ENCODE measurements at regions not wholly inside any gene's neighbourhood (a gene's known extent, or its start where the extent isn't known, plus 50 kb on each side); places are given as distances from the start of the nearest gene placed in this dataset.

DNA sequence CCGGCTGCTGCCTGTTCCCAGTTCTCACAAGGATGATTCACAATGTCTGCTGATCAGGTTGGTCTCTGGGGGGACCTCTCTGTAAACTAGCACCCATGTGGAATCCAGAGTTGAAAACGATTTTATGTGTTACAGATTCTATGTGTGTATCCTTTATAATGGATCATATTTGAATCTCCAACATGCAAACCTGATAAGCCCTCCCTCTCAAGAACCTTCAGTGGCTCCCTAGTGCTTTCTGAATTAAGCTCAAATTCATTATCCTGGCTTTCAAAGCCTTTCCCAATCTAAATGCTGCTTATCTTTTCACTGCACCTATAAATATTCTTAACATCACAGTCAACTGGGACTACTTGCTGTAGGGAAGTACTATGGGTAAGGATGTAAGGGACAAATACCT is 166.8 kb upstream of the USP24 start:
- Histone ChIP-seq H3K27ac (ENCODE audit: low read depth, low read length, poor library complexity, severe bottlenecking) (no peak overlapping the region), H3K9ac (ENCODE audit: low read length) (no peak overlapping the region), H3K4me3 (ENCODE audit: low read depth, low read length, poor library complexity, severe bottlenecking) (no peak overlapping the region), H3K9me2 (ENCODE audit: low read depth, low read length) (no peaks in the 10 kb centered on the region), H3F3A (ENCODE audit: insufficient read depth, low read length) (no peaks in the 10 kb centered on the region), H3K9me3 (ENCODE audit: low read length) (no peaks in the 10 kb centered on the region), H3K4me1 (ENCODE audit: insufficient read depth, low read length, severe bottlenecking) (no peaks in the 10 kb centered on the region), H3K4me2 (ENCODE audit: low read length) (no peak overlapping the region), H3K79me2 (ENCODE audit: insufficient read depth, low read length) (no peaks in the 10 kb centered on the region), H3K36me3 (ENCODE audit: insufficient read depth, low read length) (no peaks in the 10 kb centered on the region), H2AFZ (ENCODE audit: low read length) (no peak overlapping the region), H3K27me3 (ENCODE audit: insufficient read depth, low read length) (no peaks in the 10 kb centered on the region), H4K20me1 (ENCODE audit: insufficient read depth, low read length) (no peaks in the 10 kb centered on the region)
- no peak for TF ChIP-seq EZH2 (IDR thresholded peaks at IDR 0.05; ENCODE audit: borderline replicate concordance, low read length)
- TF ChIP-seq, protein P1, sequence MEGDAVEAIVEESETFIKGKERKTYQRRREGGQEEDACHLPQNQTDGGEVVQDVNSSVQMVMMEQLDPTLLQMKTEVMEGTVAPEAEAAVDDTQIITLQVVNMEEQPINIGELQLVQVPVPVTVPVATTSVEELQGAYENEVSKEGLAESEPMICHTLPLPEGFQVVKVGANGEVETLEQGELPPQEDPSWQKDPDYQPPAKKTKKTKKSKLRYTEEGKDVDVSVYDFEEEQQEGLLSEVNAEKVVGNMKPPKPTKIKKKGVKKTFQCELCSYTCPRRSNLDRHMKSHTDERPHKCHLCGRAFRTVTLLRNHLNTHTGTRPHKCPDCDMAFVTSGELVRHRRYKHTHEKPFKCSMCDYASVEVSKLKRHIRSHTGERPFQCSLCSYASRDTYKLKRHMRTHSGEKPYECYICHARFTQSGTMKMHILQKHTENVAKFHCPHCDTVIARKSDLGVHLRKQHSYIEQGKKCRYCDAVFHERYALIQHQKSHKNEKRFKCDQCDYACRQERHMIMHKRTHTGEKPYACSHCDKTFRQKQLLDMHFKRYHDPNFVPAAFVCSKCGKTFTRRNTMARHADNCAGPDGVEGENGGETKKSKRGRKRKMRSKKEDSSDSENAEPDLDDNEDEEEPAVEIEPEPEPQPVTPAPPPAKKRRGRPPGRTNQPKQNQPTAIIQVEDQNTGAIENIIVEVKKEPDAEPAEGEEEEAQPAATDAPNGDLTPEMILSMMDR (IDR thresholded peaks at IDR 0.05; ENCODE audit: low read length) = no peak

DNA sequence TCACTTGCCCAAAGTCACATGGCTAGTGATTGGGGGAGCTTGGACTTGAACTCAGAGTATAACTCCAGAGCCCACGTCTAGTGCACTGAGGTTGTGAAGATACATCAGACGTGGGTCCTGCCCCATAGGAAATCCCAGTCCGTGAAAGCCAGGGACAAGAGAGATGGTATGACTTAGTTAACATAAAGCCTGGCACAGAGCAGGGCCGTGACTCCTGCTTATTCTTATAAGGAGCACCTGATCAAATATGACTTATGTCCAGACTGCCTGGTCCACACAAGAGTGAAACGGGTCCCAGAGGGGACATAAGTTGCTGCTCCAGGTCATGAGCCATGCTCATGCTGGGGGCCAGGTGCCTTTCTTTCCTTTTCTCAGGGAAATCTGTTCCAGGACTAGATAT is 166.3 kb upstream of the USP24 start:
- Histone ChIP-seq H3K27me3 (ENCODE audit: insufficient read depth, low read length) (no peaks in the 10 kb centered on the region), H2AFZ (ENCODE audit: low read length) (no peak overlapping the region), H3K36me3 (ENCODE audit: insufficient read depth, low read length) (no peaks in the 10 kb centered on the region)

DNA sequence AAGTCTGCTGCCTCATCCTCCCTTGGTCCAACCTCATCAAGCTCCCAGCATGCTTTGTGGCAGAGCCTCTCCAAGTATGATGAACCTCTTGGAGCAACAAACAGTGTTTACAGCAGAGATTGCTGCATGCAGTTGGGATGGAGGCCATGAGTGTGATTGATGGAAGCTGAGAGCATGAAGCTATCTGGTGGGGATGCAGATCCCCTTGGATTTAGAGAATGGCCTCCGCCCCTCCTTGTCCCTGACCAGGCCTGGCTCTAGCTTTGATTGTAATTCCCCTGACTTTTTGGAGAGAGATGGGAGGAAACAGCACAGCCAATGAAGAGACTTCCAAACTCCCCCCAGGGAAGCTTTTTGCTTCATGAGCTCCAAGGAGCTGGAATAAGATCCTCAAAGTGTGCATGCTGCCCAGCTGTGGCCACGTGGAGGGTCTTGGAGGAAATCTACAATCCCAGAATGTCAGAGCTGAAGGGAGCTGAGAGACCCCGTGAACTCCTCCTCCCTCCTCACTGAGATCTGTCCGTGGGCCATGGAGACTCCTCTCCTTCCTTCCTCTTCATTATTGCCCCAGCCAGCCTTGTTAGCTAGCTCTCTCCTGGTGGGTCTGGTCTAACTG is 165.3 kb upstream of the USP24 start:
- Histone ChIP-seq H3K4me2 (ENCODE audit: low read length) (no peak overlapping the region), H3K4me1 (ENCODE audit: insufficient read depth, low read length, severe bottlenecking) (no peaks in the 10 kb centered on the region), H3K36me3 (ENCODE audit: insufficient read depth, low read length) (no peaks in the 10 kb centered on the region), H3K9ac (ENCODE audit: low read length) (no peak overlapping the region), H3K79me2 (ENCODE audit: insufficient read depth, low read length) (no peaks in the 10 kb centered on the region), H3F3A (ENCODE audit: insufficient read depth, low read length) (no peaks in the 10 kb centered on the region), H2AFZ (ENCODE audit: low read length) (no peak overlapping the region), H3K9me2 (ENCODE audit: low read depth, low read length) (no peaks in the 10 kb centered on the region), H4K20me1 (ENCODE audit: insufficient read depth, low read length) (no peaks in the 10 kb centered on the region), H3K4me3 (ENCODE audit: low read depth, low read length, poor library complexity, severe bottlenecking) (no peak overlapping the region), H3K9me3 (ENCODE audit: low read length) (no peaks in the 10 kb centered on the region), H3K27ac (ENCODE audit: low read depth, low read length, poor library complexity, severe bottlenecking) (no peak overlapping the region), H3K27me3 (ENCODE audit: insufficient read depth, low read length) (no peaks in the 10 kb centered on the region)
- no peak for TF ChIP-seq EZH2 (IDR thresholded peaks at IDR 0.05; ENCODE audit: borderline replicate concordance, low read length)
- TF ChIP-seq, protein P1 (IDR thresholded peaks at IDR 0.05; ENCODE audit: low read length) = no peak

More for the DNA sequence above, 166.3 kb upstream of the USP24 start:
- no peaks in the 10 kb centered on the region for H4K20me1 ChIP-seq (ENCODE audit: insufficient read depth, low read length)
- no peaks in the 10 kb centered on the region for H3K9me3 ChIP-seq (ENCODE audit: low read length)
- no peak overlapping the region for H3K27ac ChIP-seq (ENCODE audit: low read depth, low read length, poor library complexity, severe bottlenecking)
- no peak overlapping the region for H3K4me2 ChIP-seq (ENCODE audit: low read length)
- no peaks in the 10 kb centered on the region for H3K79me2 ChIP-seq (ENCODE audit: insufficient read depth, low read length)
- H3F3A ChIP-seq (ENCODE audit: insufficient read depth, low read length) = no peaks in the 10 kb centered on the region
- no peak for TF ChIP-seq EZH2 (IDR thresholded peaks at IDR 0.05; ENCODE audit: borderline replicate concordance, low read length)
- TF ChIP-seq, protein P1 (IDR thresholded peaks at IDR 0.05; ENCODE audit: low read length) = no peak
- no peaks in the 10 kb centered on the region for H3K4me1 ChIP-seq (ENCODE audit: insufficient read depth, low read length, severe bottlenecking)
- no peaks in the 10 kb centered on the region for H3K9me2 ChIP-seq (ENCODE audit: low read depth, low read length)
- H3K9ac ChIP-seq (ENCODE audit: low read length) = no peak overlapping the region
- H3K4me3 ChIP-seq (ENCODE audit: low read depth, low read length, poor library complexity, severe bottlenecking) = no peak overlapping the region
